ENCODE measurements at regions not wholly inside any gene's neighbourhood (a gene's known extent, or its start where the extent isn't known, plus 50 kb on each side); places are given as distances from the start of the nearest gene placed in this dataset.

GRCh38 chr14:38074754-38075153, 132.9 kb upstream of the SSTR1 start:
- TF ChIP-seq POLR2A (IDR thresholded peaks at IDR 0.05) (no peak), CTCF (IDR thresholded peaks at IDR 0.05 in 4 of 5, conservative IDR thresholded peaks at IDR 0.05 in 1 of 5) (no peak)
